GM12878 (cell line): ENCODE measurements at regions not wholly inside any gene's neighbourhood (a gene's known extent, or its start where the extent isn't known, plus 50 kb on each side); places are given as distances from the start of the nearest gene placed in this dataset.

Source experiments
- ATAC-seq: fragments of 200-7000 bp; cut with Tn5 transposase; 3 replicates; pipeline ENCODE4 v1.9.1; 2020; ENCODE audit warnings: mild to moderate bottlenecking, moderate library complexity
- BruUV-seq: library from RNA; stranded (reverse); fragments of 400-500 nt; replicated peaks from 2 replicates; lab custom pipeline; 2021; lab: Mats Ljungman, UMichigan
- CTCF ChIA-PET: fragments of 300-600 bp; sonication (Branson Sonifier 250); formaldehyde crosslinking; extraction: SDS; loops from one replicate; lab custom pipeline; 2021; ENCODE audit warnings: inconsistent platforms; lab: Yijun Ruan, JAX
- POLR2A ChIA-PET: fragments of 350-600 bp; formaldehyde crosslinking; extraction: SDS; loops from one replicate; lab custom pipeline; 2021; ENCODE audit warnings: inconsistent platforms; lab: Charles Lee
- RAD21 ChIA-PET: fragments of 300-600 bp; sonication (Branson Sonifier 250); formaldehyde crosslinking; loops from one replicate; lab custom pipeline; 2023; ENCODE audit warnings: antibody characterized with exemption; ENCODE audit not compliant: unreplicated experiment; lab: Charles Lee
- SMC1A ChIA-PET: fragments of 300-600 bp; sonication (Branson Sonifier 250); formaldehyde crosslinking; loops from one replicate; lab custom pipeline; 2023; ENCODE audit not compliant: unreplicated experiment, uncharacterized antibody; lab: Charles Lee
- DNase-seq: peaks from one replicate; pipeline ENCODE4 v3.0.0-alpha.2; 2011; ENCODE audit warnings: low read depth, low spot score
- FAIRE-seq: peaks from 3 replicates; lab custom pipeline; 2011; peaks lifted over from hg19 to GRCh38; lab: Jason Lieb, UNC
- H2AFZ ChIP-seq: 2 replicates; pipeline ENCODE4 v1.6.0; 2011; ENCODE audit warnings: low read depth, low read length, control low read depth; ENCODE audit not compliant: control insufficient read depth
- H3K27ac ChIP-seq: 2 replicates; pipeline ENCODE4 v1.5.1; 2011; ENCODE audit warnings: control low read depth; ENCODE audit not compliant: control insufficient read depth, insufficient read depth
- H3K27me3 ChIP-seq, 2 experiments: replicated peaks in 1 of 2; 2 replicates each; pipeline versions ENCODE4 v1.6.0 to v1.6.1; 2011; ENCODE audit warnings: low read length in 1 of 2; ENCODE audit not compliant: control insufficient read depth in 2 of 2, insufficient read depth in 2 of 2
- H3K36me3 ChIP-seq, 2 experiments: 2 replicates each; pipeline ENCODE4 v1.5.1; 2011; ENCODE audit warnings: low read length in 1 of 2; ENCODE audit not compliant: control insufficient read depth in 2 of 2, insufficient read depth in 2 of 2
- H3K4me1 ChIP-seq: 2 replicates; pipeline ENCODE4 v1.6.1; 2011; ENCODE audit warnings: mild to moderate bottlenecking, low read length, moderate library complexity, mixed read lengths; ENCODE audit not compliant: control insufficient read depth, insufficient read depth
- H3K4me2 ChIP-seq: 2 replicates; pipeline ENCODE4 v1.6.0; 2011; ENCODE audit warnings: control low read depth; ENCODE audit not compliant: control insufficient read depth, insufficient read depth
- H3K4me3 ChIP-seq: fragments of 200-600 bp; sonication (generic); 2 replicates; pipeline ENCODE4 v1.5.1; 2016
- H3K79me2 ChIP-seq: 2 replicates; pipeline ENCODE4 v1.6.0; 2011; ENCODE audit warnings: low read length; ENCODE audit not compliant: control insufficient read depth, insufficient read depth
- H3K9ac ChIP-seq: 2 replicates; pipeline ENCODE4 v1.8.0; 2011; ENCODE audit warnings: low read length, control low read depth, mixed read lengths; ENCODE audit not compliant: control insufficient read depth, insufficient read depth
- H3K9me3 ChIP-seq: replicated peaks from 3 replicates; pipeline ENCODE4 v1.5.1; 2011; ENCODE audit warnings: mild to moderate bottlenecking, low read length; ENCODE audit not compliant: control insufficient read depth, insufficient read depth
- H4K20me1 ChIP-seq: 2 replicates; pipeline ENCODE4 v1.6.0; 2011; ENCODE audit not compliant: control insufficient read depth, insufficient read depth
- ATF7 ChIP-seq: fragments of 450-650 bp; IDR thresholded peaks from 2 replicates; pipeline ENCODE4 v1.6.1; 2016; ENCODE audit warnings: low read depth, mild to moderate bottlenecking
- BCL11A ChIP-seq: IDR thresholded peaks from 2 replicates; pipeline ENCODE4 v1.6.1; 2011; ENCODE audit warnings: low read depth, low read length
- CBFB ChIP-seq: IDR thresholded peaks from 2 replicates; pipeline ENCODE4 v1.6.1; 2016; ENCODE audit warnings: antibody characterized with exemption, low read depth
- CHD1 ChIP-seq: IDR thresholded peaks from 2 replicates; pipeline ENCODE4 v1.6.1; 2012; ENCODE audit warnings: low read depth, low read length, improper control_type of control experiment
- ETV6 ChIP-seq, 2 experiments: fragments of 450-650 bp in 1 of 2; IDR thresholded peaks in 1 of 2; conservative IDR thresholded peaks in 1 of 2; 2 replicates each; pipeline ENCODE4 v1.6.1; 2014; ENCODE audit warnings: antibody characterized with exemption in 1 of 2, borderline replicate concordance in 1 of 2, low read depth in 1 of 2, mild to moderate bottlenecking in 1 of 2, moderate library complexity in 1 of 2
- FOS ChIP-seq: IDR thresholded peaks from 3 replicates; pipeline ENCODE4 v1.6.1; 2011; ENCODE audit warnings: borderline replicate concordance; ENCODE audit not compliant: insufficient read length; ENCODE audit errors: extremely low read depth
- HSF1 ChIP-seq: fragments of 150-350 bp; IDR thresholded peaks from 2 replicates; pipeline ENCODE4 v1.6.1; 2014; ENCODE audit warnings: mild to moderate bottlenecking, low read depth, low read length
- KLF5 ChIP-seq: fragments of 450-650 bp; IDR thresholded peaks from 2 replicates; pipeline ENCODE4 v1.6.1; 2014; ENCODE audit warnings: mild to moderate bottlenecking; ENCODE audit not compliant: partially characterized antibody
- MTA2 ChIP-seq: fragments of 450-650 bp; IDR thresholded peaks from 2 replicates; pipeline ENCODE4 v1.6.1; 2016; ENCODE audit warnings: low read depth, mild to moderate bottlenecking, moderate library complexity
- MYB ChIP-seq: fragments of 150-350 bp; IDR thresholded peaks from 2 replicates; pipeline ENCODE4 v1.6.1; 2014; ENCODE audit warnings: mild to moderate bottlenecking, low read depth, low read length, borderline replicate concordance
- NFIC ChIP-seq: IDR thresholded peaks from 2 replicates; pipeline ENCODE4 v1.6.1; 2012; ENCODE audit warnings: low read depth, mild to moderate bottlenecking, inconsistent platforms, low read length, moderate library complexity
- NRF1 ChIP-seq: conservative IDR thresholded peaks from 2 replicates; pipeline ENCODE4 v1.6.1; 2011; ENCODE audit warnings: mild to moderate bottlenecking, low read depth, low read length, improper control_type of control experiment
- PML ChIP-seq: IDR thresholded peaks from 2 replicates; pipeline ENCODE4 v1.6.1; 2012; ENCODE audit warnings: low read length, inconsistent platforms
- TCF7 ChIP-seq: IDR thresholded peaks from 2 replicates; pipeline ENCODE4 v1.6.1; 2014; ENCODE audit warnings: antibody characterized with exemption, borderline replicate concordance
- YBX1 ChIP-seq: fragments of 450-650 bp; IDR thresholded peaks from 2 replicates; pipeline ENCODE4 v1.6.1; 2016; ENCODE audit warnings: antibody characterized with exemption
- WGBS: methylation state at CpG from one replicate; pipeline ENCODE4 v1.1.6; 2016; ENCODE audit warnings: low lambda C conversion rate; ENCODE audit not compliant: insufficient replicate concordance, insufficient coverage; ENCODE audit errors: missing lambda C conversion rate; 5-methylcytosine and 5-hydroxymethylcytosine counted together
- in situ Hi-C: fragments of 300-500 bp; cut with MboI; formaldehyde crosslinking; loops from 9 replicates; pipeline ENCODE4 v1.14.3; 2018; ENCODE audit warnings: mixed read lengths
- intact Hi-C: fragments of 100-400 bp; cut with micrococcal nuclease; formaldehyde crosslinking; loops from one replicate; pipeline ENCODE4 v1.14.2; 2022; ENCODE audit not compliant: unreplicated experiment
- TF ChIP-seq, protein P1 (sequence below): fragments of 450-650 bp; formaldehyde crosslinking; IDR thresholded peaks from 2 replicates; pipeline ENCODE4 v1.5.0; 2022; ENCODE audit warnings: mild to moderate bottlenecking, missing genetic modification characterization
- TF ChIP-seq, protein P2 (sequence below): fragments of 450-650 bp; formaldehyde crosslinking; IDR thresholded peaks from 2 replicates; pipeline ENCODE4 v1.4.0; 2022; ENCODE audit warnings: mild to moderate bottlenecking, moderate library complexity

DNA sequence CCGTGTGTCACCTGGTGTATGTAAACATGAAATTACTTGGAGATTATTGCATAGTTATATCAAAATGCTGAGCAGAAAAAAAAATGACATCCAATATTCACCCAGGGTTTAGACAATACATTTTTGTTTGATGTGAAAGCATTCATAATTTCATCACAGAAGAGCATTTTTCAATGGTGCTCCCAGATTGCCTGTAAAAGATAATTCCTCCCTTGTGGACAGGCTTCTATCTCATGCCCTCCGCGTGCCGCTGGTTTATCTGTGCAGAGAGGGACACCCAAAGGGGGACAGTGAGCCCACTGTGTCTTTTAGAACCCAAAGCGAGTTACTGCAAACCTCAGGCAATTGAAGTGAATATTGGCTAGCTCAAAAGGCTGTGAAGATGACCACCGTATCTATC, 126.2 kb upstream of the KLF6 start (continued):
- TF ChIP-seq ETV6 (conservative IDR thresholded peaks at IDR 0.05 in 1 of 2, IDR thresholded peaks at IDR 0.05 in 1 of 2; ENCODE audit: borderline replicate concordance in 1 of 2, low read depth in 1 of 2) (no peak), CHD1 (no peak)
- TF ChIP-seq, protein P1, sequence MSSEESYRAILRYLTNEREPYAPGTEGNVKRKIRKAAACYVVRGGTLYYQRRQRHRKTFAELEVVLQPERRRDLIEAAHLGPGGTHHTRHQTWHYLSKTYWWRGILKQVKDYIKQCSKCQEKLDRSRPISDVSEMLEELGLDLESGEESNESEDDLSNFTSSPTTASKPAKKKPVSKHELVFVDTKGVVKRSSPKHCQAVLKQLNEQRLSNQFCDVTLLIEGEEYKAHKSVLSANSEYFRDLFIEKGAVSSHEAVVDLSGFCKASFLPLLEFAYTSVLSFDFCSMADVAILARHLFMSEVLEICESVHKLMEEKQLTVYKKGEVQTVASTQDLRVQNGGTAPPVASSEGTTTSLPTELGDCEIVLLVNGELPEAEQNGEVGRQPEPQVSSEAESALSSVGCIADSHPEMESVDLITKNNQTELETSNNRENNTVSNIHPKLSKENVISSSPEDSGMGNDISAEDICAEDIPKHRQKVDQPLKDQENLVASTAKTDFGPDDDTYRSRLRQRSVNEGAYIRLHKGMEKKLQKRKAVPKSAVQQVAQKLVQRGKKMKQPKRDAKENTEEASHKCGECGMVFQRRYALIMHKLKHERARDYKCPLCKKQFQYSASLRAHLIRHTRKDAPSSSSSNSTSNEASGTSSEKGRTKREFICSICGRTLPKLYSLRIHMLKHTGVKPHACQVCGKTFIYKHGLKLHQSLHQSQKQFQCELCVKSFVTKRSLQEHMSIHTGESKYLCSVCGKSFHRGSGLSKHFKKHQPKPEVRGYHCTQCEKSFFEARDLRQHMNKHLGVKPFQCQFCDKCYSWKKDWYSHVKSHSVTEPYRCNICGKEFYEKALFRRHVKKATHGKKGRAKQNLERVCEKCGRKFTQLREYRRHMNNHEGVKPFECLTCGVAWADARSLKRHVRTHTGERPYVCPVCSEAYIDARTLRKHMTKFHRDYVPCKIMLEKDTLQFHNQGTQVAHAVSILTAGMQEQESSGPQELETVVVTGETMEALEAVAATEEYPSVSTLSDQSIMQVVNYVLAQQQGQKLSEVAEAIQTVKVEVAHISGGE (CRISPR knock-in tag): no peak
- TF ChIP-seq, all 136 proteins: peak for 0

DNA sequence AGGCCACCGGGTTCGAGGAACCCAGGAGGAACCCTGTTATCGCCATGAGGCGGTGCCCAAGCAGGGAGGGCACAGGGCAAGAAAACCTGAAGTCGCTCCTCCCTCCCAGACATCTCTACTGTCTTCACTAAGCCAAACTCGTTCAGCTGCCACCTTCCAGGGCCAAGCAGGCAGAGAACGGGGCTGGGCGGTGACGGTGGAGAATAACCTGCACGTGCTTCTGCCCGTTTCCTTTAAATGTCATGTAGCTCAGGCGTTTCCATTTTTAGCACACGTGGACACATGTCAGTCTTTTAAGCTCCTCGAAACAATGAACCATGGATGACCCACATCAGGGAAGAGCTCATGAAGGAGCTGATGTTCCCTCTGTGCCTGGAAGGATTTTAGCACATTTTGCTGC, 124.3 kb upstream of the KLF6 start:
- ATAC-seq (no peak), FAIRE-seq (no peak), DNase-seq (no peak)
- Histone ChIP-seq H3K36me3 (no peaks in the 10 kb centered on the region), H3K79me2 (no peaks in the 10 kb centered on the region), H3K4me1 (peaks cover 3% of the 10 kb centered on the region; the same call in 1 of the 2 replicates), H3K27ac (no peak overlapping the region), H4K20me1 (no peaks in the 10 kb centered on the region), H3K9ac (no peak overlapping the region), H3K4me2 (no peak overlapping the region), H3K27me3 (no peaks in the 10 kb centered on the region), H3K4me3 (no peak overlapping the region), H3K9me3 (no peaks in the 10 kb centered on the region; the same call in 2 of the 3 replicates), H2AFZ (no peak overlapping the region)
- ChIA-PET RAD21 (interaction anchor here (1.7 kb wide), 1 partner anchor 33 kb away, joined by 5 read pairs; no protein-coding TSS in a partner anchor), CTCF (no interaction called here), POLR2A (interaction anchor here (0.6 kb wide), 1 partner anchor 99 kb away, joined by 4 read pairs; no protein-coding TSS in a partner anchor), SMC1A (no interaction called here)
- in situ Hi-C loops: no loop called here
- BruUV-seq: no TSS peak
- intact Hi-C loops: no loop called here
- 83% methylated on average over 14 of the region's 14 CpGs for WGBS
- no peak for TF ChIP-seq NFIC
- TF ChIP-seq FOS: no peak
- no peak for TF ChIP-seq MTA2
- TF ChIP-seq HSF1: no peak
- no peak for TF ChIP-seq KLF5
- TF ChIP-seq, protein P2, sequence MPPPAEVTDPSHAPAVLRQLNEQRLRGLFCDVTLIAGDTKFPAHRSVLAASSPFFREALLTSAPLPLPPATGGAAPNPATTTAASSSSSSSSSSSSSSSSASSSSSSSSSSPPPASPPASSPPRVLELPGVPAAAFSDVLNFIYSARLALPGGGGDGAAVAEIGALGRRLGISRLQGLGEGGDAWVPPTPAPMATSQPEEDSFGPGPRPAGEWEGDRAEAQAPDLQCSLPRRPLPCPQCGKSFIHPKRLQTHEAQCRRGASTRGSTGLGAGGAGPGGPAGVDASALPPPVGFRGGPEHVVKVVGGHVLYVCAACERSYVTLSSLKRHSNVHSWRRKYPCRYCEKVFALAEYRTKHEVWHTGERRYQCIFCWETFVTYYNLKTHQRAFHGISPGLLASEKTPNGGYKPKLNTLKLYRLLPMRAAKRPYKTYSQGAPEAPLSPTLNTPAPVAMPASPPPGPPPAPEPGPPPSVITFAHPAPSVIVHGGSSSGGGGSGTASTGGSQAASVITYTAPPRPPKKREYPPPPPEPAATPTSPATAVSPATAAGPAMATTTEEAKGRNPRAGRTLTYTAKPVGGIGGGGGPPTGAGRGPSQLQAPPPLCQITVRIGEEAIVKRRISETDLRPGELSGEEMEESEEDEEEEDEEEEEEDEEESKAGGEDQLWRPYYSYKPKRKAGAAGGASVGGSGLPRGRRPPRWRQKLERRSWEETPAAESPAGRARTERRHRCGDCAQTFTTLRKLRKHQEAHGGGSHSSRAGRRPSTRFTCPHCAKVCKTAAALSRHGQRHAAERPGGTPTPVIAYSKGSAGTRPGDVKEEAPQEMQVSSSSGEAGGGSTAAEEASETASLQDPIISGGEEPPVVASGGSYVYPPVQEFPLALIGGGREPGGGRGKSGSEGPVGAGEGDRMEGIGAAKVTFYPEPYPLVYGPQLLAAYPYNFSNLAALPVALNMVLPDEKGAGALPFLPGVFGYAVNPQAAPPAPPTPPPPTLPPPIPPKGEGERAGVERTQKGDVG: no peak
- no peak for TF ChIP-seq BCL11A
- no peak for TF ChIP-seq NRF1
- no peak for TF ChIP-seq ATF7
- no peak for TF ChIP-seq MYB
- TF ChIP-seq PML: no peak
- TF ChIP-seq YBX1: no peak
- no peak for TF ChIP-seq TCF7
- no peak for TF ChIP-seq CBFB
